Smooth muscle cell (in vitro differentiated cells): ENCODE measurements at regions not wholly inside any gene's neighbourhood (a gene's known extent, or its start where the extent isn't known, plus 50 kb on each side); places are given as distances from the start of the nearest gene placed in this dataset.

Experiments
- DNase-seq: peaks from one replicate; lab custom pipeline; 2025; ENCODE audit not compliant: unreplicated experiment; lab: John Stamatoyannopoulos, UW
- H2AFZ ChIP-seq: fragments of 200-600 bp; sonication (generic); 2 replicates; pipeline ENCODE4 v1.6.0; 2016; ENCODE audit warnings: antibody characterized with exemption, low read depth, mild to moderate bottlenecking
- H3F3A ChIP-seq: fragments of 200-600 bp; sonication (generic); 2 replicates; pipeline ENCODE4 v1.6.0; 2017; ENCODE audit warnings: antibody characterized with exemption, low read depth
- H3K27ac ChIP-seq: fragments of 200-600 bp; sonication (generic); 2 replicates; pipeline ENCODE4 v1.5.1; 2016; ENCODE audit warnings: low read depth, mild to moderate bottlenecking
- H3K27me3 ChIP-seq: fragments of 200-600 bp; sonication (generic); 2 replicates; pipeline ENCODE4 v1.6.1; 2016; ENCODE audit warnings: low read depth, mild to moderate bottlenecking
- H3K36me3 ChIP-seq: fragments of 200-600 bp; sonication (generic); 2 replicates; pipeline ENCODE4 v1.5.1; 2016; ENCODE audit warnings: low read depth
- H3K4me1 ChIP-seq: fragments of 200-600 bp; sonication (generic); 2 replicates; pipeline ENCODE4 v1.5.1; 2016; ENCODE audit warnings: low read depth
- H3K4me2 ChIP-seq: fragments of 200-600 bp; sonication (generic); 2 replicates; pipeline ENCODE4 v1.6.0; 2016; ENCODE audit warnings: mild to moderate bottlenecking
- H3K4me3 ChIP-seq: fragments of 200-600 bp; sonication (generic); 2 replicates; pipeline ENCODE4 v1.5.1; 2016; ENCODE audit warnings: mild to moderate bottlenecking
- H3K79me2 ChIP-seq: fragments of 200-600 bp; sonication (generic); 2 replicates; pipeline ENCODE4 v1.6.0; 2016; ENCODE audit warnings: low read depth, mild to moderate bottlenecking
- H3K9ac ChIP-seq: fragments of 200-600 bp; sonication (generic); 2 replicates; pipeline ENCODE4 v1.6.0; 2016; ENCODE audit warnings: low read depth
- H3K9me3 ChIP-seq: fragments of 200-600 bp; sonication (generic); replicated peaks from 2 replicates; pipeline ENCODE4 v1.5.1; 2016; ENCODE audit warnings: low read depth
- H4K20me1 ChIP-seq: fragments of 200-600 bp; sonication (generic); 2 replicates; pipeline ENCODE4 v1.6.0; 2016; ENCODE audit warnings: low read depth
- CTCF ChIP-seq: fragments of 200-600 bp; sonication (generic); IDR thresholded peaks from 2 replicates; pipeline ENCODE4 v1.5.1; 2017; ENCODE audit warnings: borderline replicate concordance, mild to moderate bottlenecking, antibody characterized with exemption; ENCODE audit not compliant: insufficient read depth, poor library complexity, severe bottlenecking
- WGBS: methylation state at CpG from one replicate; pipeline ENCODE4 v1.1.7; 2016; ENCODE audit warnings: low lambda C conversion rate; 5-methylcytosine and 5-hydroxymethylcytosine counted together

DNA sequence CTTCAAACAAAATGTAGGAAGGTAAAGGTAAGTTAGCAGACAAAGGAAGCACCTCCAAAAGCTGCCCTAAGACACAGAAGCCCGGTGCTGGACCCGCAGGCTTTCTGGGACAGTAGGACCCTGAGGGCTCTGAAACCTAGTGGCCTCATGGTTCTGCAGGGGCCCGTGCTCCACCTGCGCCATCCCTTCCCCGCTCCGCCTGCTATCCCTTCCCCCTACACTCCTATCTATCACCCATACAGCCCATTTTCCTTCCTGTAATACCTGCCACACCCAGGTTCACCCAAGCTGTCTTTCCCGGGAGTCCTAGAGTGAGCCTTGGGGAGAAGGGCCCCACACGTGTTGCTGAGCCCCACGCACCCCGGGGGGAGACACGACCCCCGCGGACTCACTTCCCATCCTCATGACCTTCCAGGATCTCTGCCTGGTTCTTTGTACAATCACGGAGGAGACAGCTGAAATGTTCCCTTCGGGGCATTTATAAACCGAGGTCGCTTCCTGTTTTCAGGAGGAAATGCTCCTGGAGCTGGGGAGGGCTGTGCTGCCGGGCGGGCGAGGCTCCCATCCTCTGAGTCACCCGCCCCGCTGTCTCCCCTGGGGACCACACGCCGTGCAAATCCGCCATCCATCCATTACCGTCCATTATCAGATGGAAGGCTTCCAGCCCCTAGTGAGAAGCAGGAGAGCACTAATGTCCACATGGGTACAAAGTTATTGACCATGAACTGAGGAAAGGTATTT is 251.7 kb upstream of the PITRM1 start:
- no peak overlapping the region for H3K27ac ChIP-seq
- H3K4me1 ChIP-seq = no peaks in the 10 kb centered on the region
- no peak overlapping the region for H2AFZ ChIP-seq
- no peak for DNase-seq
- no peak overlapping the region for H3K9ac ChIP-seq
- no peaks in the 10 kb centered on the region for H3K27me3 ChIP-seq
- WGBS = 67% methylated on average over 26 of the region's 26 CpGs
- no peak overlapping the region for H3K4me3 ChIP-seq
- no peaks in the 10 kb centered on the region for H4K20me1 ChIP-seq
- no peak for TF ChIP-seq CTCF
- no peaks in the 10 kb centered on the region for H3K79me2 ChIP-seq
- no peaks in the 10 kb centered on the region for H3K36me3 ChIP-seq
- H3K4me2 ChIP-seq = no peak overlapping the region
- no peaks in the 10 kb centered on the region for H3F3A ChIP-seq
- no peaks in the 10 kb centered on the region for H3K9me3 ChIP-seq

DNA sequence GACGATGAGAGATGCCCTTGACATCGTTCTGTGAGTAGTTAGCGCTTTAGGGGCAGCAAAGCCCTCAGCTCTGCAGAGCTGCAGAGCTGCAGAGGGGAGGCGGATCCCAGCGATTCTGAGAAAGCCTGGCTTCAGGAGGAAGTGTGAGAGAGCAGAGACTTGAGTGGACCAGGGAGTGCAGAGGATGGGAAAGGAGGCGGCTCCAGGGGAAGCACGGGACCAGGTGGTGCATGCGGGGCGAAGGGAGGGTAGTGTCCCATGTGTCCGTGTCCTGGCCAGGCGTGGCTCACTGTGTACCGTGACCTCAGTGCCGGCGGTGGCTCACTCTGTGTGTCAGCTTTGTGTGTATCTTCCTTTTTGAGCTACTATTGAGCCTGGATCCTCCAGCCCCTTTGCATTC is 250.8 kb upstream of the PITRM1 start:
- no peak overlapping the region for H3K4me3 ChIP-seq
- 94% methylated on average over 14 of the region's 14 CpGs for WGBS
- TF ChIP-seq CTCF = no peak
- no peak overlapping the region for H2AFZ ChIP-seq
- H3K9ac ChIP-seq = no peak overlapping the region
- H3K27me3 ChIP-seq = no peaks in the 10 kb centered on the region
- no peaks in the 10 kb centered on the region for H3K79me2 ChIP-seq
- no peak for DNase-seq
- no peak overlapping the region for H3K4me2 ChIP-seq
- no peaks in the 10 kb centered on the region for H3K36me3 ChIP-seq
- no peaks in the 10 kb centered on the region for H4K20me1 ChIP-seq
- no peaks in the 10 kb centered on the region for H3K4me1 ChIP-seq
- H3K9me3 ChIP-seq = no peaks in the 10 kb centered on the region
- H3F3A ChIP-seq = no peaks in the 10 kb centered on the region
- no peak overlapping the region for H3K27ac ChIP-seq

DNA sequence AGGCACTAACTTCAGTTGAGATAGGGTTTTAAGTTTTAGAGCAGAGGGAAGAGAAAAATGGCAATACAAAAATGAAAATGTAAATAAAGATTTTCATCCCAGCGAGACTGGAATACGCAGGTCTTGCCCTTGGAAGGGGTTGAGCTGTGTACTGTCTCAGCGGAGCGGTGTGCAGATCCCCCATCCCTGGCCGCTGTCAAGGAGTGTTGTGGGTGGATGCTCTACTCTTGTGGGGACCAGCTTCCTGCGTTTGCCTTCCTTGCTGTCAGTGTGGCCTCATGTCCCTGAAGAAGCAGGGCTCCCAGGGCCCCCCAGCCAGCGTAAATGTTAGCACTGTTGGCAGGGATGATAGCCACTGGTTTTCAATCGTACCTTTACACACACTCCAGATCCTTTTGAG is 249.7 kb upstream of the PITRM1 start:
- no peaks in the 10 kb centered on the region for H3K4me1 ChIP-seq
- H4K20me1 ChIP-seq = no peaks in the 10 kb centered on the region
- H3K9me3 ChIP-seq = no peaks in the 10 kb centered on the region
- H3K79me2 ChIP-seq = no peaks in the 10 kb centered on the region
- no peak overlapping the region for H2AFZ ChIP-seq
- no peak for TF ChIP-seq CTCF
- no peak for DNase-seq
- no peaks in the 10 kb centered on the region for H3K36me3 ChIP-seq
- H3K27ac ChIP-seq = no peak overlapping the region
- no peak overlapping the region for H3K9ac ChIP-seq
- H3K27me3 ChIP-seq = no peaks in the 10 kb centered on the region
- no peak overlapping the region for H3K4me3 ChIP-seq
- no peaks in the 10 kb centered on the region for H3F3A ChIP-seq
- no peak overlapping the region for H3K4me2 ChIP-seq
- WGBS = 81% methylated on average over 8 of the region's 8 CpGs
